Suppressor macrophage (primary cell): ENCODE measurements at regions not wholly inside any gene's neighbourhood (a gene's known extent, or its start where the extent isn't known, plus 50 kb on each side); places are given as distances from the start of the nearest gene placed in this dataset.

Experiments
- DNase-seq, 4 experiments: peaks; one replicate each; pipeline ENCODE4 v3.0.0-alpha.2; 2020 to 2022

GRCh38 chr11:27904358-27905055 lies 203.4 kb downstream of the KIF18A start:
- DNase-seq, result no peak

GRCh38 chr11:27902981-27903624 lies 202.8 kb upstream of the BDNF start:
- no peak for DNase-seq

GRCh38 chr11:27898166-27898565 lies 197.9 kb upstream of the BDNF start:
- DNase-seq, result no peak

GRCh38 chr11:27896096-27896495 lies 195.8 kb upstream of the BDNF start:
- DNase-seq, result no peak

GRCh38 chr11:27894552-27894951 lies 194.3 kb upstream of the BDNF start:
- DNase-seq, result peak in 2 of 4 experiments; percentile 20 to 26

- DNase-seq, result no peak
Measured at GRCh38 chr11:27886857-27887256, 186.6 kb upstream of the BDNF start.

- DNase-seq, result no peak
Measured at GRCh38 chr11:27882066-27882697, 181.9 kb upstream of the BDNF start.

GRCh38 chr11:27875831-27876775 lies 175.8 kb upstream of the BDNF start:
- no peak for DNase-seq

- no peak for DNase-seq
Measured at GRCh38 chr11:27874998-27875830, 175.0 kb upstream of the BDNF start.

- DNase-seq, result no peak
Measured at GRCh38 chr11:27873664-27874063, 173.4 kb upstream of the BDNF start.

GRCh38 chr11:27871056-27871455 lies 170.8 kb upstream of the BDNF start:
- no peak for DNase-seq

GRCh38 chr11:27869701-27870100 lies 169.4 kb upstream of the BDNF start:
- no peak for DNase-seq

GRCh38 chr11:27868709-27869108 lies 168.5 kb upstream of the BDNF start:
- DNase-seq, result no peak

- DNase-seq, result no peak
Measured at GRCh38 chr11:27868226-27868625, 168.0 kb upstream of the BDNF start.

GRCh38 chr11:27865105-27865504 lies 164.8 kb upstream of the BDNF start:
- DNase-seq, result no peak

GRCh38 chr11:27864611-27865010 lies 164.4 kb upstream of the BDNF start:
- DNase-seq, result no peak

- no peak for DNase-seq
Measured at GRCh38 chr11:27864091-27864491, 163.8 kb upstream of the BDNF start.

GRCh38 chr11:27863637-27864036 lies 163.4 kb upstream of the BDNF start:
- no peak for DNase-seq

- no peak for DNase-seq
Measured at GRCh38 chr11:27861706-27862430, 161.6 kb upstream of the BDNF start.

- no peak for DNase-seq
Measured at GRCh38 chr11:27860811-27861210, 160.6 kb upstream of the BDNF start.

- DNase-seq, result no peak
Measured at GRCh38 chr11:27858866-27859265, 158.6 kb upstream of the BDNF start.
